ENCODE measurements at regions not wholly inside any gene's neighbourhood (a gene's known extent, or its start where the extent isn't known, plus 50 kb on each side); places are given as distances from the start of the nearest gene placed in this dataset.
A peak's percentile ranks its signal among the peaks of the same experiment; 100 is the strongest.
"Not testable (repeated sequence)": the region's sequence is repeated elsewhere in the genome, so short reads cannot be mapped to it uniquely, and the experiment has no call there.

GRCh38 chr6:126886106-126886505 lies 232.4 kb upstream of the RSPO3 start:
- DNase-seq (ENCODE audit: low spot score in 2 of 2), result no peak
- in situ Hi-C loops (cut with MboI; ENCODE audit: low sequenced_read_pairs), result no loop called here

GRCh38 chr6:126888727-126889725 lies 229.4 kb upstream of the RSPO3 start:
- in situ Hi-C loops (cut with MboI; ENCODE audit: low sequenced_read_pairs), result no loop called here
- no peak for DNase-seq (ENCODE audit: low spot score in 2 of 2)

More at GRCh38 chr6:126886106-126886505, 232.4 kb upstream of the RSPO3 start:
- no peaks in the 10 kb centered on the region for H3K9me3 ChIP-seq
- no peaks in the 10 kb centered on the region for H3K4me1 ChIP-seq
- no peak overlapping the region for H3K4me3 ChIP-seq
- H3K27me3 ChIP-seq (ENCODE audit: low read depth), result no peaks in the 10 kb centered on the region
- no peaks in the 10 kb centered on the region for H3K36me3 ChIP-seq (replicated peaks)

GRCh38 chr6:126890055-126890454 lies 228.4 kb upstream of the RSPO3 start:
- in situ Hi-C loops (cut with MboI; ENCODE audit: low sequenced_read_pairs), result no loop called here
- Histone ChIP-seq H3K4me1 (no peaks in the 10 kb centered on the region), H3K36me3 (replicated peaks) (no peaks in the 10 kb centered on the region), H3K27me3 (ENCODE audit: low read depth) (no peaks in the 10 kb centered on the region), H3K4me3 (no peak overlapping the region), H3K9me3 (no peaks in the 10 kb centered on the region)
- peak in 1 of 2 experiments; percentile 14 for DNase-seq (ENCODE audit: low spot score in 2 of 2)

More at GRCh38 chr6:126888727-126889725, 229.4 kb upstream of the RSPO3 start:
- Histone ChIP-seq H3K9me3 (no peaks in the 10 kb centered on the region), H3K4me1 (no peaks in the 10 kb centered on the region), H3K4me3 (no peak overlapping the region), H3K36me3 (replicated peaks) (no peaks in the 10 kb centered on the region), H3K27me3 (ENCODE audit: low read depth) (no peaks in the 10 kb centered on the region)

GRCh38 chr6:126891158-126891557 lies 227.3 kb upstream of the RSPO3 start:
- Histone ChIP-seq H3K9me3 (no peaks in the 10 kb centered on the region), H3K4me1 (no peaks in the 10 kb centered on the region), H3K27me3 (ENCODE audit: low read depth) (no peaks in the 10 kb centered on the region), H3K36me3 (replicated peaks) (no peaks in the 10 kb centered on the region), H3K4me3 (no peak overlapping the region)
- in situ Hi-C loops (cut with MboI; ENCODE audit: low sequenced_read_pairs), result no loop called here
- no peak for DNase-seq (ENCODE audit: low spot score in 2 of 2)

GRCh38 chr6:126892869-126893268 lies 225.6 kb upstream of the RSPO3 start:
- DNase-seq (ENCODE audit: low spot score in 2 of 2); H3K36me3 ChIP-seq (replicated peaks); H3K9me3 ChIP-seq; H3K4me3 ChIP-seq; H3K4me1 ChIP-seq; H3K27me3 ChIP-seq (ENCODE audit: low read depth); in situ Hi-C loops (cut with MboI; ENCODE audit: low sequenced_read_pairs): not testable (repeated sequence)

GRCh38 chr6:126897758-126898157 lies 220.7 kb upstream of the RSPO3 start:
- H3K4me3 ChIP-seq, result no peak overlapping the region
- in situ Hi-C loops (cut with MboI; ENCODE audit: low sequenced_read_pairs), result no loop called here
- no peaks in the 10 kb centered on the region for H3K27me3 ChIP-seq (ENCODE audit: low read depth)
- no peaks in the 10 kb centered on the region for H3K9me3 ChIP-seq
- no peaks in the 10 kb centered on the region for H3K4me1 ChIP-seq
- no peak for DNase-seq (ENCODE audit: low spot score in 2 of 2)
- no peaks in the 10 kb centered on the region for H3K36me3 ChIP-seq (replicated peaks)

GRCh38 chr6:126904176-126904575 lies 214.3 kb upstream of the RSPO3 start:
- in situ Hi-C loops (cut with MboI; ENCODE audit: low sequenced_read_pairs), result no loop called here
- H3K36me3 ChIP-seq (replicated peaks), result no peaks in the 10 kb centered on the region
- H3K9me3 ChIP-seq, result no peaks in the 10 kb centered on the region
- no peak overlapping the region for H3K4me3 ChIP-seq
- H3K27me3 ChIP-seq (ENCODE audit: low read depth), result no peaks in the 10 kb centered on the region
- H3K4me1 ChIP-seq, result no peaks in the 10 kb centered on the region
- DNase-seq (ENCODE audit: low spot score in 2 of 2), result no peak

GRCh38 chr6:126905917-126906316 lies 212.6 kb upstream of the RSPO3 start:
- Histone ChIP-seq H3K9me3 (no peaks in the 10 kb centered on the region), H3K4me1 (no peaks in the 10 kb centered on the region), H3K27me3 (ENCODE audit: low read depth) (no peaks in the 10 kb centered on the region), H3K36me3 (replicated peaks) (no peaks in the 10 kb centered on the region), H3K4me3 (no peak overlapping the region)
- in situ Hi-C loops (cut with MboI; ENCODE audit: low sequenced_read_pairs), result no loop called here
- DNase-seq (ENCODE audit: low spot score in 2 of 2), result peak in 1 of 2 experiments; percentile 8

- Histone ChIP-seq H3K9me3 (no peaks in the 10 kb centered on the region), H3K4me1 (no peaks in the 10 kb centered on the region), H3K27me3 (ENCODE audit: low read depth) (no peaks in the 10 kb centered on the region), H3K36me3 (replicated peaks) (no peaks in the 10 kb centered on the region), H3K4me3 (no peak overlapping the region)
- in situ Hi-C loops (cut with MboI; ENCODE audit: low sequenced_read_pairs), result no loop called here
- no peak for DNase-seq (ENCODE audit: low spot score in 2 of 2)
These were observed 211.2 kb upstream of the RSPO3 start for GRCh38 chr6:126907312-126907711.

GRCh38 chr6:126907996-126908395 lies 210.5 kb upstream of the RSPO3 start:
- Histone ChIP-seq H3K36me3 (replicated peaks) (no peaks in the 10 kb centered on the region), H3K27me3 (ENCODE audit: low read depth) (no peaks in the 10 kb centered on the region; the same call in 1 of the 2 replicates), H3K4me3 (no peak overlapping the region), H3K4me1 (no peaks in the 10 kb centered on the region), H3K9me3 (no peaks in the 10 kb centered on the region)
- in situ Hi-C loops (cut with MboI; ENCODE audit: low sequenced_read_pairs), result no loop called here
- no peak for DNase-seq (ENCODE audit: low spot score in 2 of 2)

- H3K4me1 ChIP-seq, result no peaks in the 10 kb centered on the region
- in situ Hi-C loops (cut with MboI; ENCODE audit: low sequenced_read_pairs), result no loop called here
- no peaks in the 10 kb centered on the region for H3K36me3 ChIP-seq (replicated peaks)
- no peaks in the 10 kb centered on the region for H3K9me3 ChIP-seq
- DNase-seq (ENCODE audit: low spot score in 2 of 2), result no peak
- no peak overlapping the region for H3K4me3 ChIP-seq
- H3K27me3 ChIP-seq (ENCODE audit: low read depth), result no peaks in the 10 kb centered on the region; the same call in 1 of the 2 replicates
These were observed 209.0 kb upstream of the RSPO3 start for GRCh38 chr6:126909493-126909892.

GRCh38 chr6:126913651-126914050 lies 204.8 kb upstream of the RSPO3 start:
- Histone ChIP-seq H3K36me3 (replicated peaks) (no peaks in the 10 kb centered on the region), H3K4me1 (no peaks in the 10 kb centered on the region), H3K27me3 (ENCODE audit: low read depth) (no peaks in the 10 kb centered on the region; the same call in 1 of the 2 replicates), H3K4me3 (no peak overlapping the region), H3K9me3 (no peaks in the 10 kb centered on the region)
- in situ Hi-C loops (cut with MboI; ENCODE audit: low sequenced_read_pairs), result no loop called here
- DNase-seq (ENCODE audit: low spot score in 2 of 2), result no peak

GRCh38 chr6:126914172-126914571 lies 204.3 kb upstream of the RSPO3 start:
- Histone ChIP-seq H3K4me3 (no peak overlapping the region), H3K4me1 (no peaks in the 10 kb centered on the region), H3K27me3 (ENCODE audit: low read depth) (no peaks in the 10 kb centered on the region; the same call in 1 of the 2 replicates), H3K36me3 (replicated peaks) (no peaks in the 10 kb centered on the region), H3K9me3 (no peaks in the 10 kb centered on the region)
- no peak for DNase-seq (ENCODE audit: low spot score in 2 of 2)
- in situ Hi-C loops (cut with MboI; ENCODE audit: low sequenced_read_pairs), result no loop called here

- H3K27me3 ChIP-seq (ENCODE audit: low read depth), result peaks cover 2% of the 10 kb centered on the region; the same call in 1 of the 2 replicates
- in situ Hi-C loops (cut with MboI; ENCODE audit: low sequenced_read_pairs), result no loop called here
- no peaks in the 10 kb centered on the region for H3K9me3 ChIP-seq
- H3K36me3 ChIP-seq (replicated peaks), result no peaks in the 10 kb centered on the region
- H3K4me3 ChIP-seq, result no peak overlapping the region
- H3K4me1 ChIP-seq, result no peaks in the 10 kb centered on the region
- no peak for DNase-seq (ENCODE audit: low spot score in 2 of 2)
These were observed 203.7 kb upstream of the RSPO3 start for GRCh38 chr6:126914801-126915200.
